Endothelial cell of umbilical vein (primary cell): ENCODE measurements at regions not wholly inside any gene's neighbourhood (a gene's known extent, or its start where the extent isn't known, plus 50 kb on each side); places are given as distances from the start of the nearest gene placed in this dataset.

Source experiments
- BruUV-seq: library from RNA; stranded (reverse); fragments of 400-500 nt; replicated peaks from 2 replicates; lab custom pipeline; 2021; lab: Mats Ljungman, UMichigan
- CTCF ChIA-PET: fragments of 300-600, 350-600 bp; sonication (Branson Sonifier 250); formaldehyde crosslinking; loops from one replicate; lab custom pipeline; 2021; ENCODE audit warnings: antibody characterized with exemption, inconsistent platforms; lab: Charles Lee
- POLR2A ChIA-PET: fragments of 300-600, 350-600 bp; sonication (Branson Sonifier 250); formaldehyde crosslinking; loops from one replicate; lab custom pipeline; 2021; ENCODE audit warnings: antibody characterized with exemption, inconsistent platforms; lab: Charles Lee
- DNase-seq: peaks from one replicate; pipeline ENCODE4 v3.0.0-alpha.2; 2011; ENCODE audit warnings: low read depth, low spot score
- FAIRE-seq: peaks from 2 replicates; lab custom pipeline; 2011; peaks lifted over from hg19 to GRCh38; lab: Jason Lieb, UNC
- H2AFZ ChIP-seq: 2 replicates; pipeline ENCODE4 v1.6.0; 2012; ENCODE audit warnings: low read depth, low read length, control low read depth, inconsistent platforms
- H3K27ac ChIP-seq: 2 replicates; pipeline ENCODE4 v1.5.1; 2011; ENCODE audit warnings: low read depth, mild to moderate bottlenecking, control low read depth, low read length, moderate library complexity; ENCODE audit not compliant: insufficient read depth
- H3K27me3 ChIP-seq, 2 experiments: 2 replicates each; pipeline versions ENCODE4 v1.6.0 to v1.6.1; 2011; ENCODE audit warnings: low read length in 2 of 2, mixed read lengths in 1 of 2; ENCODE audit not compliant: control insufficient read depth in 2 of 2, insufficient read depth in 2 of 2
- H3K36me3 ChIP-seq, 2 experiments: 2 replicates in 1 of 2; 3 replicates in 1 of 2; pipeline ENCODE4 v1.5.1; 2011; ENCODE audit warnings: low read length in 2 of 2, mild to moderate bottlenecking in 1 of 2, moderate library complexity in 1 of 2; ENCODE audit not compliant: control insufficient read depth in 2 of 2, insufficient read depth in 2 of 2; ENCODE audit errors: extremely low read depth in 1 of 2
- H3K4me1 ChIP-seq: 3 replicates; pipeline ENCODE4 v1.5.1; 2011; ENCODE audit warnings: mild to moderate bottlenecking, low read length; ENCODE audit not compliant: control insufficient read depth, insufficient read depth; ENCODE audit errors: extremely low read depth
- H3K4me2 ChIP-seq: 2 replicates; pipeline ENCODE4 v1.6.1; 2011; ENCODE audit warnings: low read length, control low read depth, mixed read lengths; ENCODE audit not compliant: insufficient read depth
- H3K4me3 ChIP-seq, 3 experiments: fragments of 200-600 bp in 1 of 3; sonication (generic), shearing (Covaris generic) in 1 of 3; replicated peaks in 1 of 3; 2 replicates each; pipeline ENCODE4 v1.5.1; 2011 to 2016; ENCODE audit warnings: control low read depth in 3 of 3, low read length in 3 of 3, mild to moderate bottlenecking in 2 of 3, inconsistent platforms in 1 of 3, low read depth in 1 of 3, moderate library complexity in 1 of 3; ENCODE audit not compliant: insufficient read depth in 1 of 3
- H3K79me2 ChIP-seq: 2 replicates; pipeline ENCODE4 v1.6.0; 2012; ENCODE audit warnings: low read length, inconsistent platforms; ENCODE audit not compliant: control insufficient read depth, insufficient read depth
- H3K9ac ChIP-seq: replicated peaks from 2 replicates; pipeline ENCODE3; 2011; ENCODE audit warnings: low read length, control low read depth; ENCODE audit not compliant: insufficient read depth; ENCODE audit errors: extremely low read depth
- H3K9me1 ChIP-seq: replicated peaks from 3 replicates; pipeline ENCODE4 v1.6.0; 2011; ENCODE audit warnings: mild to moderate bottlenecking, low read length; ENCODE audit not compliant: control insufficient read depth, insufficient read depth; ENCODE audit errors: extremely low read depth
- H3K9me3 ChIP-seq: replicated peaks from 2 replicates; pipeline ENCODE4 v1.5.1; 2012; ENCODE audit warnings: low read length, inconsistent platforms; ENCODE audit not compliant: control insufficient read depth, insufficient read depth
- H4K20me1 ChIP-seq: replicated peaks from 2 replicates; pipeline ENCODE3; 2011; ENCODE audit warnings: mild to moderate bottlenecking, low read length; ENCODE audit not compliant: control insufficient read depth, insufficient read depth; ENCODE audit errors: extremely low read depth
- EZH2 ChIP-seq: IDR thresholded peaks from 2 replicates; pipeline ENCODE4 v1.6.1; 2012; ENCODE audit warnings: borderline replicate concordance, low read depth, mild to moderate bottlenecking, moderate library complexity, low read length, inconsistent platforms; ENCODE audit not compliant: severe bottlenecking
- FOS ChIP-seq: IDR thresholded peaks from 2 replicates; pipeline ENCODE4 v1.6.1; 2011; ENCODE audit warnings: mild to moderate bottlenecking, low read length, moderate library complexity, borderline replicate concordance; ENCODE audit not compliant: insufficient read depth
- GATA2 ChIP-seq: IDR thresholded peaks from 2 replicates; pipeline ENCODE4 v1.7.0; 2011; ENCODE audit warnings: low read depth, mild to moderate bottlenecking, moderate library complexity, mixed read lengths, low read length; ENCODE audit not compliant: insufficient read length, insufficient read depth
- JUN ChIP-seq: IDR thresholded peaks from 2 replicates; pipeline ENCODE4 v1.6.1; 2011; ENCODE audit warnings: borderline replicate concordance, low read depth; ENCODE audit not compliant: insufficient read length, insufficient read depth
- MYC ChIP-seq: IDR thresholded peaks from one replicate; pipeline ENCODE4 v1.6.1; 2011; ENCODE audit warnings: mild to moderate bottlenecking, low read depth, low read length
- POLR2A ChIP-seq: IDR thresholded peaks from 2 replicates; pipeline ENCODE4 v1.6.1; 2012; ENCODE audit warnings: low read depth, mild to moderate bottlenecking, control low read depth, low read length
- POLR2AphosphoS5 ChIP-seq: IDR thresholded peaks from 2 replicates; pipeline ENCODE4 v1.6.1; 2012; ENCODE audit warnings: low read depth, mild to moderate bottlenecking, control low read depth, low read length, moderate library complexity; ENCODE audit not compliant: insufficient read depth
- dilution Hi-C: fragments of 300-500 bp; cut with MboI; formaldehyde crosslinking; loops from one replicate; pipeline ENCODE4 v1.15.0; 2019; ENCODE audit warnings: low sequenced_read_pairs; ENCODE audit not compliant: extremely low pct_ligation_motif_present
- intact Hi-C: fragments of 100-400 bp; cut with micrococcal nuclease; formaldehyde crosslinking; loops from one replicate; pipeline ENCODE4 v1.10.0; 2022
- TF ChIP-seq, protein P1 (sequence below): IDR thresholded peaks from 2 replicates; pipeline ENCODE4 v1.6.1; 2011; ENCODE audit not compliant: insufficient read depth, insufficient read length
- TF ChIP-seq, protein P2 (sequence below), 2 donors: IDR thresholded peaks; 1 replicate in 1 of 2; 2 replicates in 1 of 2; pipeline ENCODE4 v1.5.1; 2011; ENCODE audit warnings: low read length in 2 of 2, mild to moderate bottlenecking in 2 of 2, moderate library complexity in 2 of 2, control low read depth in 1 of 2, inconsistent platforms in 1 of 2, low read depth in 1 of 2; ENCODE audit not compliant: insufficient read depth in 1 of 2; ENCODE audit errors: extremely low read depth in 1 of 2

DNA sequence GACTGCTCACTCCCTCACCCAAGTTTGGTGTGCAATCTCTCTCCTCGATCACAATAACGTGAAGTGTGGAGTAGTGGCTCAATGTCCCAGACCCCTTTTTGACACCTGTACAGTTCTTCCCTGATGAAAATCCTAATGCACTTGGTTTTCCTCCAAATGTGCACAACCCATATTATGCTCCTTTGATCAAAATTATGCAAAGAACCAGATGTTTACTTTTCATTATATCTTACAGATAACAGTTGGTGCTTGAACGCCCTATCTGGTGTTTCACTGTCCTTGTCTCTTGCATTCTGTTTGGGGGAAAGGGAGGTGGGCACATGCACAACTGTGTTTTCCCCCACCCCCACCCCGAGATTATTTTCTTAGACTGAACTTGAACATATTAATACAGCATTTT lies 85.0 kb upstream of the CREB1 start:
- ChIA-PET CTCF (no interaction called here), POLR2A (no interaction called here)
- Histone ChIP-seq H3K4me3 (no peak overlapping the region), H3K36me3 (no peaks in the 10 kb centered on the region), H3K9me3 (no peaks in the 10 kb centered on the region), H3K79me2 (no peaks in the 10 kb centered on the region), H4K20me1 (no peaks in the 10 kb centered on the region), H2AFZ (no peak overlapping the region), H3K4me1 (no peaks in the 10 kb centered on the region), H3K9me1 (no peaks in the 10 kb centered on the region), H3K4me2 (no peak overlapping the region), H3K9ac (no peak overlapping the region), H3K27ac (no peak overlapping the region), H3K27me3 (no peaks in the 10 kb centered on the region)
- dilution Hi-C loops = no loop called here
- DNase-seq (no peak), FAIRE-seq (no peak)
- no peak for TF ChIP-seq JUN
- no peak for TF ChIP-seq POLR2A
- TF ChIP-seq MYC = no peak
- no peak for TF ChIP-seq EZH2
- no peak for TF ChIP-seq POLR2AphosphoS5
- TF ChIP-seq GATA2 = no peak
- TF ChIP-seq, protein P1, sequence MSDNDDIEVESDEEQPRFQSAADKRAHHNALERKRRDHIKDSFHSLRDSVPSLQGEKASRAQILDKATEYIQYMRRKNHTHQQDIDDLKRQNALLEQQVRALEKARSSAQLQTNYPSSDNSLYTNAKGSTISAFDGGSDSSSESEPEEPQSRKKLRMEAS = no peak
- no peak for TF ChIP-seq FOS
- TF ChIP-seq, protein P2, sequence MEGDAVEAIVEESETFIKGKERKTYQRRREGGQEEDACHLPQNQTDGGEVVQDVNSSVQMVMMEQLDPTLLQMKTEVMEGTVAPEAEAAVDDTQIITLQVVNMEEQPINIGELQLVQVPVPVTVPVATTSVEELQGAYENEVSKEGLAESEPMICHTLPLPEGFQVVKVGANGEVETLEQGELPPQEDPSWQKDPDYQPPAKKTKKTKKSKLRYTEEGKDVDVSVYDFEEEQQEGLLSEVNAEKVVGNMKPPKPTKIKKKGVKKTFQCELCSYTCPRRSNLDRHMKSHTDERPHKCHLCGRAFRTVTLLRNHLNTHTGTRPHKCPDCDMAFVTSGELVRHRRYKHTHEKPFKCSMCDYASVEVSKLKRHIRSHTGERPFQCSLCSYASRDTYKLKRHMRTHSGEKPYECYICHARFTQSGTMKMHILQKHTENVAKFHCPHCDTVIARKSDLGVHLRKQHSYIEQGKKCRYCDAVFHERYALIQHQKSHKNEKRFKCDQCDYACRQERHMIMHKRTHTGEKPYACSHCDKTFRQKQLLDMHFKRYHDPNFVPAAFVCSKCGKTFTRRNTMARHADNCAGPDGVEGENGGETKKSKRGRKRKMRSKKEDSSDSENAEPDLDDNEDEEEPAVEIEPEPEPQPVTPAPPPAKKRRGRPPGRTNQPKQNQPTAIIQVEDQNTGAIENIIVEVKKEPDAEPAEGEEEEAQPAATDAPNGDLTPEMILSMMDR (IDR thresholded peaks at IDR 0.05; ENCODE audit: extremely low read depth in 1 of 2, insufficient read depth in 1 of 2, low read depth in 1 of 2, low read length in 2 of 2) = no peak
- intact Hi-C loops = no loop called here
- BruUV-seq = no TSS peak
